ENCODE measurements at regions not wholly inside any gene's neighbourhood (a gene's known extent, or its start where the extent isn't known, plus 50 kb on each side); places are given as distances from the start of the nearest gene placed in this dataset.

DNA sequence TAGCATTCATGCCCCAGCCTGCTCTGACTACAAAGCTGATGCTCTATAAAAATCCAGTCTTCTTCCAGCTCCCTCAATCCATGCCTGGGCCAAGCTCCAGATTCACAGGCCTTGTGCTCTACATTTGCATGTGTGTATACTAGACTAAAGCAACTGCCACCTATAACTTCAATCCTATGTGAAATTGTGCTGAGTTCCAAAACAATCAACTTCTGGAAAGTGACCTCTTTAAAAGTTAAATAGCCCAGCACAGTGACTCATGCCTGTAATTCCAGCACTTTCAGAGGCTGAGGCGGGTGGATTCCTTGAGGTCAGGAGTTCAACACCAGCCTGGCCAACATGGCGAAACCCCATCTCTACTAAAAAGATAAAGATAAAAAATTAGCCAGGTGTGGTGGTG, 114.3 kb upstream of the ZC3H12C start:
- no peak for DNase-seq

DNA sequence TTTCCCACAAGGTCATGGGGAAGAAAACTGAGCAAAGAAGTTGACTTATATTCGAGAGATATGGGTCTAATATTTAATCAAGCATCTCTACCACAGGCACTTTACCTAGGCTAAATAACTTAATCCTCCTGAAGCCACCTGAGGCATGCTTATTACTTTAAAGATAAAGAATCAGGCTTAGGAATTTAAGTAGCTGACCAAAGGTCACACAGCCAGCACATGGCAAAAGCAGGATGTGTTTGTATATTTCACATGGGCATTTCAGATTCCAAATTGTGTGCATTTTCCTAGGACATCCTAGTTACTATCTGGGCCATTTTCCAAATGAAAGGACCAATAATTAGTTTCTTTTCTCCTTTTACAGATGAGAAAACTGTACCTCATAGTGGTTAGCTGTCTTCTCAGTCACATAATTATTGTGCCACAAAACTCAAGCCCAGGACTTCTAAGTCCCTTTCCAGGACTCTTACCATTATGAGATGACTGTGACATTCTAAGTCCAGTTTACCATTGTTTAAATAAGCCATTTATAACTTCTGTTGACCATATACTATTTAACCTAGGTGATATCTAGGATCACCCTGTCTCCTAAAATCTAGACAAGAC, 112.1 kb upstream of the ZC3H12C start:
- DNase-seq = no peak

DNA sequence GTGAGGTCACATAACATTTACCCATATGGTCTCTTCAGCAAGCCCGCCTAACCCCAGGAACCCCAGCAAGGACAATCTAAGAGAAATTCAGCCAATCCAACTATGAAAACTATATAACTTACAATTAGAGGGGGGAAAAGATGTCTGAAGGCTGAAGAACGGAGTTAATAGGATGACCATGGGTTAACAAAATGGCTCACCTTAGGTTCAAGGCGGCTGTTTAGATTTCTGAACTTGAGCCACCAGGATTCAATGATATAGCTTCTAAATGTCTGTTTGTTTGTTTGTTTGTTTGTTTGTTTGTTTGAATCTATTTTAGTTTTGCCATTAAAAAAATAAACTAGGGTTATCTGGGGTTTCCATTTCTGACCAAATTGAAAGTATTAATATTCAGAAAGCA, 109.8 kb upstream of the ZC3H12C start:
- no peak for DNase-seq

DNA sequence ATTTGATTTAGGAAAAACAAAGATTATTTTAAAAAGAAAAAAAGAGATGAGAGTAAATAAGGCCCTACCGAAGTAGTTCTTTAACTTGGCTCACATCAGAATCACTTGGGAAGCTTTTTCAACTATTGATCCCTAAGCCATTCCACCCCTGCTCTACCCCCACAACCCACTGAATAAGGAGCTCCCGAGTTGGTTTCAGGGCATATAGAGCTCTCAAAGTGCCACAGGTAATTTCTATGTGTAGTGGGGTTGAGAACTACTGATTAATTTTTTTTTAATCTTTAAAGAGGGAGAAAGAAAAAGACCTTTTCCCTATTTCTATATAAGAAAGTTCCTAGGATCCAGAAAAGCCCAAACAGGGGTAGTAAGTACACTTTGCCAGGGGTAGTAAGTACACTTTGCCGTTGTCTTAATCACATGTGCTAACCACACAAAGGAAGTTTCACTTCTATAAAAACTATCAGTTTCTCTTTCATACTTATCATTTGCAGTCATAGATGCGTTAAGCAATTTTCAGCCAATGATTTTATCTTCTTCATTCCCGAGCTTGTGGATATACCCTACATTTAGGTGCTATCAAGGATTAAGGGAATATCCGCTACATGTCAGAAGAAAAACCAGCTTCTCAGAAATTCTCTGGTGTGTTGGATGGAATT, 108.4 kb upstream of the ZC3H12C start:
- peak; percentile 6 for DNase-seq

DNA sequence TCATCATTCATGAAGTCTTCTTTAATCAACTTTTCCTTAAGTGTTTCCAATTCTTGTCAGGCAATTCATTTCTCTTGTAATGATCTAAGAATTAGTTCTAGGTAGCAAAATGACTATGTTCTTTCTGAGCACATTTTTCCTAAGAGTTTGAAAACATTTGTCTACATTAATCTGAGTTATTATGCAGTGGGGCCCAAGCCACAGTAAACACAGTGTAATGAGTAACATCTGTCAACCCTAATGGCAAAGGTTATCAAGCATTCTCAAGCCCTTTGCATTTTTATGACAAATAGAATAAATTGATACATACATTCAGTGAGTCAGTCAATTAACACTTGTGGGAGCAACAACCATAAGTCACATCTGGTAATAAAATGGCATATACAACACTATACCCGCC, 106.7 kb upstream of the ZC3H12C start:
- no peak for DNase-seq

DNA sequence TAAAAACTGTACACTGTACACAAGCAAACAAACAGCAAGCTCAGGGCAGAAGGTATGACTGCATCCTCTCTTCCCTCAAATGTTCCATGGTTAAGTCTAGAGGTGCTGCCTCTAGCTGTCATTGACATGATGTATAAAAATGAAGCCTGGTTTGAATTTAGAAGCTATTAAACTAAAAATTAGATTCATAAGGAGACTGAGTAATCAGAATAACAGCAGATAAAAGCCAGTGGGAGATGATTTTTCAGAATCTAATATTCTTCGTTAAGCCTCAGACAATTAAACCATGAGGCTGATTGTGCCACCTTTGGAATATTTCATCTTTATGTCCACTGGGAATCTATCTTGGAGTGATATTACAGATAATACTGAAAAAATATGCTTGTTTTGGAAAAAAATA, 101.4 kb upstream of the ZC3H12C start:
- no peak for DNase-seq

GRCh38 chr11:109993786-109994185, 99.4 kb upstream of the ZC3H12C start:
- DNase-seq = no peak

DNA sequence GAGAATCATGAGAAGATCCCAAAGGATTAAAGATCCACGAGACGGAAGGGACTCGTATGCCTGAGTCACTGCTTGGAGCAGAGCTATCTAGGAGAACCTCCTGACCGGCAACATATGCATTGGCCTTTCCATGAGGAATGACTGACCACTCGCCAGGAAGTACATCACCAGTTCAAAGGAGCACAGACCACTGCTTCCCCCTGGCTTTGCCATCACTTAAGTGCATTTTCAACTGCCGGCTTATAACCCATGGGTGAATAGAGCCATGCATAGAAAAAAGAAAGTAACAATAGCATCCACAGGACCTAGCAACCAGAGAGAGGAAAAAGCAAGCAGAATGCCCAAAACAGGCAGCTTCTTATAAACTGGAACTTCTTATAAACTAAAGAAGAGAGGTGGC, 98.3 kb upstream of the ZC3H12C start:
- no peak for DNase-seq

- DNase-seq = no peak
Observed at GRCh38 chr11:109996060-109996459, 97.1 kb upstream of the ZC3H12C start.

GRCh38 chr11:109998921-109999320, 94.3 kb upstream of the ZC3H12C start:
- no peak for DNase-seq

DNA sequence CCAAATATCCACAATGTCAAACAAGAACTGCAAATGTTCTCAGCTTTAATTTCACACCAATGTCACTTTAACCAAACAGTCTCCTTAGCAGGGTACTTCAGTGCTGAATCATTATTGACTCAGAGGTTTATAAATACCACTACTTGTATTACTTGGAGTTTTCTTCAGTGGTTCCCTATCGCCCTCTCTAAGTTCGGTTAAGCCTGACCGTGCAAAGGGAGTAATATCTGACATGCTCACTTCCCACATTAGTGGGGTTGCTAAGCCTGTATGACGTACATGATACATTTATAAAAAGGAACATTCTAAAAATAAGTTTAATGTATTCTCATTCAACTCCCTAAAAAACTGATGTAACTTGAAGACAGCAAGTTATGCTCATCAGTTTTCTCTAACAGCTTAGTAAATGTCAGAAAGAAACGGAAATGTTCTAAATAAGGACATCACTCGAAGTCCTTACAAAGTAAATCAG, 93.1 kb upstream of the ZC3H12C start:
- DNase-seq = peak; percentile 13

- DNase-seq = no peak
Observed at GRCh38 chr11:110000850-110001249, 92.3 kb upstream of the ZC3H12C start.

GRCh38 chr11:110003426-110003825, 89.8 kb upstream of the ZC3H12C start:
- DNase-seq = no peak

- no peak for DNase-seq
Observed at GRCh38 chr11:110011595-110011994, 81.6 kb upstream of the ZC3H12C start.

GRCh38 chr11:110015695-110016094, 77.5 kb upstream of the ZC3H12C start:
- DNase-seq = no peak

GRCh38 chr11:110019675-110020074, 73.5 kb upstream of the ZC3H12C start:
- no peak for DNase-seq

- DNase-seq = no peak
Observed at GRCh38 chr11:110022548-110022947, 70.6 kb upstream of the ZC3H12C start.

GRCh38 chr11:110023711-110024110, 69.5 kb upstream of the ZC3H12C start:
- DNase-seq = no peak

DNA sequence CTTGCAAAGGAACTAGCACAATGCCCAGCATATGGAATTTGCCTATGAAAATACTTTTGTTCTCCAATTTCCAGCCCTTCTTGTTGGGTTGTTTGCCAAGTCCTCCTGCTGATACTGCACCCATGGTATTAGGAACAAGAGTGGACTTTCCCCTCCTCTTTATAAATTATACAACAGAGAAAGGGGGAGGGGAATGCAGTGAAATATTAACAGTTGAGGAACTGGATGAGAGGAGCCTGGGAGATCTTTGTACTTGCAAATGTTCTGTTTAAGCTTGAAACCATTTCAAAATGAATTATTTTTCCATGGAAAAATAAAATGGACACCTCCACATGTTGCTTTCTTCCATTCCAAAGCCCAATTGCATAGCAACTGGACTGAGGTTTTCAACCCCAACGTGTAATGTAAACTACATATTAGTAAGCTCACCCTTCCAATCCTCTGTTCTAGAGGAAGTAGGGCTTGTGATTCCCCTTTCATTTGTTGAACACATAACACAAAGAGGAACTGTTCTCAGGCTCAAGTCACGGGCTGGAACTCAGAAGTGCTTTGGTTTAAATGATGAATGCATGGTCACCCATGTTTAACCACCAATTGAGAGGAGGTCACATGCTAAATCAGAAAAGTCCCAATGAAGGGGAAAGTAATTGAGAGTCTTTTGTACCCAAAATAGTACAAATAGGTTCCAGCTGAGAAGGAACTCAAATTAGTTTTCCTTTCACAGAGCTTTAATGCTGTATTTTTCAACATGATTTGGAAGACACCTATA, 66.2 kb upstream of the ZC3H12C start:
- peak; percentile 25 for DNase-seq

- DNase-seq = no peak
Observed at GRCh38 chr11:110027627-110028371, 65.4 kb upstream of the ZC3H12C start.

- DNase-seq = no peak
Observed at GRCh38 chr11:110028921-110029320, 64.3 kb upstream of the ZC3H12C start.

- no peak for DNase-seq
Observed at GRCh38 chr11:110029714-110030113, 63.5 kb upstream of the ZC3H12C start.

GRCh38 chr11:110031171-110031570, 62.0 kb upstream of the ZC3H12C start:
- no peak for DNase-seq
